Activated T-helper 1 cell treated with anti-CD3 and anti-CD28 coated beads, Interleukin-12 subunit alpha, Interleukin-12 subunit beta, Interleukin-2, Interleukin-4 antibody, amounts not matched to agents 30 ng/mL and 10 ng/mL and 1 ng/mL, durations not matched to agents 14 hours and 24 hours and 36 hours (primary cell): ENCODE measurements at regions not wholly inside any gene's neighbourhood (a gene's known extent, or its start where the extent isn't known, plus 50 kb on each side); places are given as distances from the start of the nearest gene placed in this dataset.

Source experiments
- DNase-seq: peaks from one replicate; pipeline ENCODE4 v3.0.0; 2021; ENCODE audit warnings: low spot score
- H3K27ac Mint-ChIP-seq: one replicate; pipeline ENCODE4 v1.8.0; 2021; ENCODE audit warnings: mild to moderate bottlenecking, mixed read lengths
- H3K27me3 Mint-ChIP-seq: one replicate; pipeline ENCODE4 v1.8.0; 2022; ENCODE audit warnings: mild to moderate bottlenecking, moderate library complexity, mixed read lengths; ENCODE audit not compliant: insufficient read depth
- H3K36me3 Mint-ChIP-seq: one replicate; pipeline ENCODE4 v1.8.0; 2021; ENCODE audit warnings: low read depth, mixed read lengths
- H3K4me1 Mint-ChIP-seq: one replicate; pipeline ENCODE4 v1.8.0; 2021; ENCODE audit warnings: low read depth, mixed read lengths
- H3K4me3 Mint-ChIP-seq: one replicate; pipeline ENCODE4 v1.8.0; 2021; ENCODE audit warnings: mild to moderate bottlenecking, moderate library complexity, mixed read lengths
- H3K9me3 Mint-ChIP-seq: one replicate; pipeline ENCODE4 v1.8.0; 2021; ENCODE audit warnings: mixed read lengths
- intact Hi-C: fragments of 100-400 bp; cut with micrococcal nuclease; formaldehyde crosslinking; loops from one replicate; pipeline ENCODE4 v1.15.1; 2024

- H3K4me1 Mint-ChIP-seq = no peaks in the 10 kb centered on the region
- no peak overlapping the region for H3K27ac Mint-ChIP-seq
- intact Hi-C loops = no loop called here
- no peak overlapping the region for H3K4me3 Mint-ChIP-seq
- DNase-seq = no peak
- H3K27me3 Mint-ChIP-seq = no peaks in the 10 kb centered on the region
- H3K36me3 Mint-ChIP-seq = no peaks in the 10 kb centered on the region
- H3K9me3 Mint-ChIP-seq = peaks cover 10% of the 10 kb centered on the region
These were observed 490.7 kb downstream of the TDRD3 start for GRCh38 chr13:60887711-60888110.

GRCh38 chr13:60881507-60881906 lies 484.5 kb downstream of the TDRD3 start:
- Mint-ChIP-seq H3K4me3 (no peak overlapping the region), H3K4me1 (no peaks in the 10 kb centered on the region), H3K9me3 (no peaks in the 10 kb centered on the region), H3K36me3 (no peaks in the 10 kb centered on the region), H3K27me3 (no peaks in the 10 kb centered on the region), H3K27ac (no peak overlapping the region)
- DNase-seq = no peak
- intact Hi-C loops = no loop called here

GRCh38 chr13:60873116-60873515 lies 476.1 kb downstream of the TDRD3 start:
- Mint-ChIP-seq H3K36me3 (no peaks in the 10 kb centered on the region), H3K27me3 (no peaks in the 10 kb centered on the region), H3K9me3 (peaks cover 19% of the 10 kb centered on the region), H3K27ac (no peak overlapping the region), H3K4me1 (no peaks in the 10 kb centered on the region), H3K4me3 (no peak overlapping the region)
- DNase-seq = no peak
- intact Hi-C loops = no loop called here

GRCh38 chr13:60869941-60870613 lies 473.1 kb downstream of the TDRD3 start:
- Mint-ChIP-seq H3K4me3 (no peak overlapping the region), H3K36me3 (no peaks in the 10 kb centered on the region), H3K27me3 (no peaks in the 10 kb centered on the region), H3K27ac (no peak overlapping the region), H3K9me3 (peaks cover 38% of the 10 kb centered on the region), H3K4me1 (no peaks in the 10 kb centered on the region)
- intact Hi-C loops = no loop called here
- no peak for DNase-seq

GRCh38 chr13:60869225-60869624 lies 472.2 kb downstream of the TDRD3 start:
- no peak overlapping the region for H3K27ac Mint-ChIP-seq
- no peak for DNase-seq
- no peaks in the 10 kb centered on the region for H3K27me3 Mint-ChIP-seq
- H3K4me1 Mint-ChIP-seq = no peaks in the 10 kb centered on the region
- intact Hi-C loops = no loop called here
- no peaks in the 10 kb centered on the region for H3K36me3 Mint-ChIP-seq
- no peak overlapping the region for H3K4me3 Mint-ChIP-seq
- H3K9me3 Mint-ChIP-seq = peaks cover 38% of the 10 kb centered on the region

- Mint-ChIP-seq H3K4me1 (no peaks in the 10 kb centered on the region), H3K4me3 (no peak overlapping the region), H3K36me3 (no peaks in the 10 kb centered on the region), H3K27me3 (no peaks in the 10 kb centered on the region), H3K27ac (no peak overlapping the region), H3K9me3 (peaks cover 18% of the 10 kb centered on the region)
- no peak for DNase-seq
- intact Hi-C loops = no loop called here
These were observed 465.0 kb downstream of the TDRD3 start for GRCh38 chr13:60862036-60862435.

GRCh38 chr13:60857698-60858097 lies 460.7 kb downstream of the TDRD3 start:
- no peak for DNase-seq
- no peaks in the 10 kb centered on the region for H3K36me3 Mint-ChIP-seq
- peaks cover 14% of the 10 kb centered on the region for H3K9me3 Mint-ChIP-seq
- H3K4me3 Mint-ChIP-seq = no peak overlapping the region
- H3K4me1 Mint-ChIP-seq = no peaks in the 10 kb centered on the region
- intact Hi-C loops = no loop called here
- H3K27me3 Mint-ChIP-seq = no peaks in the 10 kb centered on the region
- H3K27ac Mint-ChIP-seq = no peak overlapping the region

GRCh38 chr13:60852886-60853285 lies 455.9 kb downstream of the TDRD3 start:
- Mint-ChIP-seq H3K4me3 (no peak overlapping the region), H3K27ac (no peak overlapping the region), H3K27me3 (no peaks in the 10 kb centered on the region), H3K4me1 (no peaks in the 10 kb centered on the region), H3K36me3 (no peaks in the 10 kb centered on the region), H3K9me3 (peaks cover 32% of the 10 kb centered on the region)
- no peak for DNase-seq
- intact Hi-C loops = no loop called here

GRCh38 chr13:60851378-60851777 lies 454.4 kb downstream of the TDRD3 start:
- Mint-ChIP-seq H3K27ac (no peak overlapping the region), H3K4me3 (no peak overlapping the region), H3K36me3 (no peaks in the 10 kb centered on the region), H3K27me3 (no peaks in the 10 kb centered on the region), H3K4me1 (no peaks in the 10 kb centered on the region), H3K9me3 (peaks cover 32% of the 10 kb centered on the region)
- no peak for DNase-seq
- intact Hi-C loops = no loop called here

GRCh38 chr13:60850526-60850925 lies 453.5 kb downstream of the TDRD3 start:
- Mint-ChIP-seq H3K27me3 (no peaks in the 10 kb centered on the region), H3K9me3 (peaks cover 30% of the 10 kb centered on the region), H3K27ac (no peak overlapping the region), H3K4me3 (no peak overlapping the region), H3K36me3 (no peaks in the 10 kb centered on the region), H3K4me1 (no peaks in the 10 kb centered on the region)
- intact Hi-C loops = no loop called here
- no peak for DNase-seq

- DNase-seq = no peak
- H3K9me3 Mint-ChIP-seq = peaks cover 15% of the 10 kb centered on the region
- no peaks in the 10 kb centered on the region for H3K4me1 Mint-ChIP-seq
- H3K27me3 Mint-ChIP-seq = no peaks in the 10 kb centered on the region
- no peak overlapping the region for H3K4me3 Mint-ChIP-seq
- no peaks in the 10 kb centered on the region for H3K36me3 Mint-ChIP-seq
- no peak overlapping the region for H3K27ac Mint-ChIP-seq
- intact Hi-C loops = no loop called here
These were observed 441.6 kb downstream of the TDRD3 start for GRCh38 chr13:60838581-60838980.

GRCh38 chr13:60837806-60838205 lies 440.8 kb downstream of the TDRD3 start:
- intact Hi-C loops = no loop called here
- Mint-ChIP-seq H3K27me3 (no peaks in the 10 kb centered on the region), H3K4me3 (no peak overlapping the region), H3K4me1 (no peaks in the 10 kb centered on the region), H3K9me3 (peaks cover 15% of the 10 kb centered on the region), H3K36me3 (no peaks in the 10 kb centered on the region), H3K27ac (no peak overlapping the region)
- no peak for DNase-seq

- Mint-ChIP-seq H3K4me3 (no peak overlapping the region), H3K36me3 (no peaks in the 10 kb centered on the region), H3K4me1 (no peaks in the 10 kb centered on the region), H3K9me3 (peaks cover 15% of the 10 kb centered on the region), H3K27me3 (no peaks in the 10 kb centered on the region), H3K27ac (no peak overlapping the region)
- DNase-seq = no peak
- intact Hi-C loops = no loop called here
These were observed 439.8 kb downstream of the TDRD3 start for GRCh38 chr13:60836821-60837220.

GRCh38 chr13:60811581-60811980 lies 414.6 kb downstream of the TDRD3 start:
- intact Hi-C loops = no loop called here
- Mint-ChIP-seq H3K27me3 (no peaks in the 10 kb centered on the region), H3K9me3 (peaks cover 12% of the 10 kb centered on the region), H3K4me1 (no peaks in the 10 kb centered on the region), H3K36me3 (no peaks in the 10 kb centered on the region), H3K4me3 (no peak overlapping the region), H3K27ac (no peak overlapping the region)
- DNase-seq = no peak
